ENCODE measurements at regions not wholly inside any gene's neighbourhood (a gene's known extent, or its start where the extent isn't known, plus 50 kb on each side); places are given as distances from the start of the nearest gene placed in this dataset.
A peak's percentile ranks its signal among the peaks of the same experiment; 100 is the strongest.
"Not testable (repeated sequence)": the region's sequence is repeated elsewhere in the genome, so short reads cannot be mapped to it uniquely, and the experiment has no call there.

- Mint-ChIP-seq H3K27me3 (ENCODE audit: low read depth) (peaks cover 22% of the 10 kb centered on the region), H3K4me1 (peaks cover 25% of the 10 kb centered on the region)
- H3K9me3 Mint-ChIP-seq; H3K27ac Mint-ChIP-seq (ENCODE audit: unreplicated experiment); H3K4me3 Mint-ChIP-seq; DNase-seq (ENCODE audit: low read depth, low spot score); H3K36me3 Mint-ChIP-seq (ENCODE audit: low read depth): not testable (repeated sequence)
Measured at GRCh38 chr17:20867436-20867937, 175.3 kb downstream of the USP22 start.

GRCh38 chr17:20867938-20868661, 174.7 kb downstream of the USP22 start:
- not testable (repeated sequence) for H3K36me3 Mint-ChIP-seq (ENCODE audit: low read depth); H3K4me3 Mint-ChIP-seq; H3K27ac Mint-ChIP-seq (ENCODE audit: unreplicated experiment); H3K9me3 Mint-ChIP-seq
- H3K27me3 Mint-ChIP-seq (ENCODE audit: low read depth), result peaks cover 19% of the 10 kb centered on the region
- H3K4me1 Mint-ChIP-seq, result peaks cover 27% of the 10 kb centered on the region
- DNase-seq (ENCODE audit: low read depth, low spot score), result peak; percentile 43

- not testable (repeated sequence) for H3K36me3 Mint-ChIP-seq (ENCODE audit: low read depth); H3K4me3 Mint-ChIP-seq; DNase-seq (ENCODE audit: low read depth, low spot score); H3K9me3 Mint-ChIP-seq
- Mint-ChIP-seq H3K27me3 (ENCODE audit: low read depth) (peaks cover 19% of the 10 kb centered on the region), H3K4me1 (peaks cover 30% of the 10 kb centered on the region), H3K27ac (ENCODE audit: unreplicated experiment) (peak overlapping the region; percentile 76)
Measured at GRCh38 chr17:20868662-20869007, 174.2 kb downstream of the USP22 start.

GRCh38 chr17:20873173-20873572, 169.6 kb downstream of the USP22 start:
- peaks cover 43% of the 10 kb centered on the region for H3K4me1 Mint-ChIP-seq
- not testable (repeated sequence) for H3K36me3 Mint-ChIP-seq (ENCODE audit: low read depth); H3K27ac Mint-ChIP-seq (ENCODE audit: unreplicated experiment); H3K4me3 Mint-ChIP-seq; H3K27me3 Mint-ChIP-seq (ENCODE audit: low read depth); H3K9me3 Mint-ChIP-seq; DNase-seq (ENCODE audit: low read depth, low spot score)

- H3K27me3 Mint-ChIP-seq (ENCODE audit: low read depth); H3K36me3 Mint-ChIP-seq (ENCODE audit: low read depth); H3K4me3 Mint-ChIP-seq; DNase-seq (ENCODE audit: low read depth, low spot score); H3K27ac Mint-ChIP-seq (ENCODE audit: unreplicated experiment); H3K9me3 Mint-ChIP-seq: not testable (repeated sequence)
- peaks cover 43% of the 10 kb centered on the region for H3K4me1 Mint-ChIP-seq
Measured at GRCh38 chr17:20873688-20874328, 169.0 kb downstream of the USP22 start.

GRCh38 chr17:20877384-20877783, 165.4 kb downstream of the USP22 start:
- DNase-seq (ENCODE audit: low read depth, low spot score); H3K27ac Mint-ChIP-seq (ENCODE audit: unreplicated experiment); H3K36me3 Mint-ChIP-seq (ENCODE audit: low read depth): not testable (repeated sequence)

GRCh38 chr17:20890338-20890737, 152.5 kb downstream of the USP22 start:
- Mint-ChIP-seq H3K27me3 (ENCODE audit: low read depth) (no peaks in the 10 kb centered on the region), H3K27ac (ENCODE audit: unreplicated experiment) (no peak overlapping the region), H3K9me3 (no peaks in the 10 kb centered on the region), H3K4me1 (peaks cover 5% of the 10 kb centered on the region), H3K36me3 (ENCODE audit: low read depth) (peaks cover 3% of the 10 kb centered on the region), H3K4me3 (no peak overlapping the region)
- no peak for DNase-seq (ENCODE audit: low read depth, low spot score)
- no peak for TF ChIP-seq CTCF (conservative IDR thresholded peaks at IDR 0.05)

More at GRCh38 chr17:20877384-20877783, 165.4 kb downstream of the USP22 start:
- not testable (repeated sequence) for H3K27me3 Mint-ChIP-seq (ENCODE audit: low read depth); H3K9me3 Mint-ChIP-seq; H3K4me3 Mint-ChIP-seq
- H3K4me1 Mint-ChIP-seq, result peaks cover 18% of the 10 kb centered on the region

- DNase-seq (ENCODE audit: low read depth, low spot score); H3K4me1 Mint-ChIP-seq; H3K27me3 Mint-ChIP-seq (ENCODE audit: low read depth); H3K9me3 Mint-ChIP-seq; H3K4me3 Mint-ChIP-seq; H3K27ac Mint-ChIP-seq (ENCODE audit: unreplicated experiment): not testable (repeated sequence)
- peaks cover 10% of the 10 kb centered on the region for H3K36me3 Mint-ChIP-seq (ENCODE audit: low read depth)
Measured at GRCh38 chr17:20895426-20895825, 147.4 kb downstream of the USP22 start.

GRCh38 chr17:20896153-20896649, 146.6 kb downstream of the USP22 start:
- Mint-ChIP-seq H3K27me3 (ENCODE audit: low read depth) (no peaks in the 10 kb centered on the region), H3K4me3 (no peak overlapping the region), H3K4me1 (peaks cover 7% of the 10 kb centered on the region), H3K9me3 (no peaks in the 10 kb centered on the region), H3K27ac (ENCODE audit: unreplicated experiment) (no peak overlapping the region), H3K36me3 (ENCODE audit: low read depth) (peaks cover 10% of the 10 kb centered on the region)
- no peak for DNase-seq (ENCODE audit: low read depth, low spot score)
- no peak for TF ChIP-seq CTCF (conservative IDR thresholded peaks at IDR 0.05)

GRCh38 chr17:20898726-20899125, 144.1 kb downstream of the USP22 start:
- H3K36me3 Mint-ChIP-seq (ENCODE audit: low read depth), result peaks cover 15% of the 10 kb centered on the region
- H3K4me3 Mint-ChIP-seq; H3K27me3 Mint-ChIP-seq (ENCODE audit: low read depth); H3K4me1 Mint-ChIP-seq; DNase-seq (ENCODE audit: low read depth, low spot score); H3K9me3 Mint-ChIP-seq; H3K27ac Mint-ChIP-seq (ENCODE audit: unreplicated experiment): not testable (repeated sequence)

GRCh38 chr17:20902496-20902895, 140.3 kb downstream of the USP22 start:
- H3K4me3 Mint-ChIP-seq; H3K27me3 Mint-ChIP-seq (ENCODE audit: low read depth); H3K27ac Mint-ChIP-seq (ENCODE audit: unreplicated experiment); DNase-seq (ENCODE audit: low read depth, low spot score); H3K9me3 Mint-ChIP-seq; H3K36me3 Mint-ChIP-seq (ENCODE audit: low read depth): not testable (repeated sequence)
- peaks cover 13% of the 10 kb centered on the region for H3K4me1 Mint-ChIP-seq
